Skeletal muscle cell (primary cell): ENCODE measurements at regions not wholly inside any gene's neighbourhood (a gene's known extent, or its start where the extent isn't known, plus 50 kb on each side); places are given as distances from the start of the nearest gene placed in this dataset.
A peak's percentile ranks its signal among the peaks of the same experiment; 100 is the strongest.

Experiments used
- DNase-seq: peaks from one replicate; pipeline ENCODE4 v3.0.0-alpha.2; 2010; ENCODE audit warnings: low read depth
- H3K4me3 ChIP-seq: 2 replicates; pipeline ENCODE4 v1.5.1; 2011; ENCODE audit warnings: low read depth, mild to moderate bottlenecking, control low read depth, low read length, moderate library complexity

- no peak overlapping the region for H3K4me3 ChIP-seq
- no peak for DNase-seq
These were observed 514.8 kb downstream of the EPHA3 start for GRCh38 chr3:89622063-89622700.

GRCh38 chr3:89624494-89624893 lies 517.1 kb downstream of the EPHA3 start:
- DNase-seq = no peak
- no peak overlapping the region for H3K4me3 ChIP-seq

GRCh38 chr3:89625945-89626344 lies 518.5 kb downstream of the EPHA3 start:
- no peak overlapping the region for H3K4me3 ChIP-seq
- no peak for DNase-seq

- no peak for DNase-seq
- no peak overlapping the region for H3K4me3 ChIP-seq
These were observed 521.6 kb downstream of the EPHA3 start for GRCh38 chr3:89628856-89629670.

GRCh38 chr3:89635137-89635536 lies 527.7 kb downstream of the EPHA3 start:
- no peak overlapping the region for H3K4me3 ChIP-seq
- DNase-seq = no peak

- no peak overlapping the region for H3K4me3 ChIP-seq
- DNase-seq = no peak
These were observed 537.3 kb downstream of the EPHA3 start for GRCh38 chr3:89644716-89645115.

- no peak for DNase-seq
- no peak overlapping the region for H3K4me3 ChIP-seq
These were observed 542.0 kb downstream of the EPHA3 start for GRCh38 chr3:89649431-89649830.

- H3K4me3 ChIP-seq = no peak overlapping the region
- DNase-seq = no peak
These were observed 546.6 kb downstream of the EPHA3 start for GRCh38 chr3:89654031-89654430.

- DNase-seq = no peak
These were observed 549.0 kb downstream of the EPHA3 start for GRCh38 chr3:89656388-89656787.

GRCh38 chr3:89679686-89680085 lies 572.3 kb downstream of the EPHA3 start:
- H3K4me3 ChIP-seq = no peak overlapping the region
- DNase-seq = no peak

More at GRCh38 chr3:89656388-89656787, 549.0 kb downstream of the EPHA3 start:
- H3K4me3 ChIP-seq = no peak overlapping the region

- no peak for DNase-seq
- no peak overlapping the region for H3K4me3 ChIP-seq
These were observed 575.1 kb downstream of the EPHA3 start for GRCh38 chr3:89682556-89682955.

GRCh38 chr3:89685731-89686130 lies 578.3 kb downstream of the EPHA3 start:
- no peak overlapping the region for H3K4me3 ChIP-seq
- DNase-seq = no peak

- peak; percentile 14 for DNase-seq
- H3K4me3 ChIP-seq = no peak overlapping the region
These were observed 583.2 kb downstream of the EPHA3 start for GRCh38 chr3:89690646-89691045.

GRCh38 chr3:89692601-89693000 lies 585.2 kb downstream of the EPHA3 start:
- H3K4me3 ChIP-seq = no peak overlapping the region
- DNase-seq = no peak

GRCh38 chr3:89697321-89697916 lies 590.0 kb downstream of the EPHA3 start:
- DNase-seq = no peak
- no peak overlapping the region for H3K4me3 ChIP-seq

- DNase-seq = no peak
- H3K4me3 ChIP-seq = no peak overlapping the region
These were observed 590.9 kb downstream of the EPHA3 start for GRCh38 chr3:89698208-89698830.

GRCh38 chr3:89699229-89699628 lies 591.8 kb downstream of the EPHA3 start:
- no peak for DNase-seq
- H3K4me3 ChIP-seq = no peak overlapping the region

GRCh38 chr3:89699771-89700170 lies 592.4 kb downstream of the EPHA3 start:
- no peak for DNase-seq
- no peak overlapping the region for H3K4me3 ChIP-seq

- DNase-seq = no peak
- H3K4me3 ChIP-seq = no peak overlapping the region
These were observed 595.0 kb downstream of the EPHA3 start for GRCh38 chr3:89702404-89702803.

- no peak for DNase-seq
- H3K4me3 ChIP-seq = no peak overlapping the region
These were observed 605.8 kb downstream of the EPHA3 start for GRCh38 chr3:89713196-89713595.
